Stimulated activated naive CD8-positive, alpha-beta T cell treated with anti-CD3 and anti-CD28 coated beads, Interleukin-15, Interleukin-2, amounts not matched to agents 100 U/mL and 50 U/mL, for 24 hours (primary cell): ENCODE measurements at regions not wholly inside any gene's neighbourhood (a gene's known extent, or its start where the extent isn't known, plus 50 kb on each side); places are given as distances from the start of the nearest gene placed in this dataset.
A peak's percentile ranks its signal among the peaks of the same experiment; 100 is the strongest.

ENCODE experiments used
- ATAC-seq: fragments of 150-1000 bp; cut with Tn5 transposase; one replicate; pipeline ENCODE4 v1.10.0; 2021
- DNase-seq: peaks from one replicate; pipeline ENCODE4 v3.0.0; 2021

DNA sequence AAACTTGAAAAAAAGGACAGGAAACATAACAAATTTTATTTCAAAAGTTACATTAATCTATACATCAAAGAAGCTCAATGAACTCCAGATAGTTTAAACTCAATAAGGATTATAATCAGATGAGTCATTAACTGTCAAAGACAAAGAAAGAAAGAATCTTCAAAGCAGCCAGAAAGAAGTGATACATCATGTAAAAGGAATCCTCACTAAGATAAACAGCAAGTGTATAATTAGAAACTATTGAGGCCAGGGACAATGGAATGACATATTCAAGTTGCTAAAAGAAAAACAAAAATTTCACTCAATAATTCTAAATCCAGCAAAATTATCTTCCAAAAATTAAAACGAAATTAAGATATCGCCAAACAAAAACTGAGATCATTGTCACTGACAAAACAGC lies 161.6 kb upstream of the NWD2 start:
- DNase-seq (no peak), ATAC-seq (no peak)

DNA sequence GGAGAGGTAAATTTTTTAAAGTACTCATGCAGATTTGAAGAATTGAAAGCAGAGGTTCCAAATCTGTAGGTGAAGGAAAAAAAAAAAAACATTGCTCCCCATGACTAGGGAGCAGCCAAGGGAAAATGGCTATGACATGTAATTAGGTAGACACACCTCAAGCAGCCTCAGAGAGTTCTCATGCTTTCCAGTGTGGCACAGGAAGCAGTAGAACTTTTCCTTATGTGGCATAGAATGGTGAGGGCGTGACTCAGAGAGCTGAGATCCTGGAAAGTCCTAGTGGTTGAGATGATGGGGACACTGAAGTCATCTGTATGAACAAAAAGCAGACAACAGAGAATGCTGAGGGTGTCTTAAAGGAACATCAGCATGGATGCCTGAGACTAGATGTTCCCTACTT lies 148.6 kb upstream of the NWD2 start:
- DNase-seq = no peak
- ATAC-seq = no peak

DNA sequence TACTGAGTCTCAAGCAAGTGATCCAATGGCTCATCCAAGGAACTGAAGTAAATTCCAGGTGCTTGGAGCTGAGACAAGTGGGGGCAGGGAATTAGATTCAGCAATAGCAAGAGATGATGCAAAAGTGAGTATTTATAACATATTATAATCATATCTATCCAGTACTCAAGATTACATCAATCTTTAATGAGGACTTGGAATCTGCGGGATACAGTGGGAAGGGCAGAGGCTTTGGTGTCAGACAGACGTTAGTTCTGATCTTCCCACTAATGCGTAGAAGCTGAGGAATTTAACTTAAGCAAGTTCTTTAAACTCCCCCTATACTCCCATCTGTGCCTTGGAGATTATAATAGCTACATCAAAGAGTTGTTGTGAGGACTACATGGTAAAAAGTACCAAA lies 143.4 kb upstream of the NWD2 start:
- no peak for ATAC-seq

DNA sequence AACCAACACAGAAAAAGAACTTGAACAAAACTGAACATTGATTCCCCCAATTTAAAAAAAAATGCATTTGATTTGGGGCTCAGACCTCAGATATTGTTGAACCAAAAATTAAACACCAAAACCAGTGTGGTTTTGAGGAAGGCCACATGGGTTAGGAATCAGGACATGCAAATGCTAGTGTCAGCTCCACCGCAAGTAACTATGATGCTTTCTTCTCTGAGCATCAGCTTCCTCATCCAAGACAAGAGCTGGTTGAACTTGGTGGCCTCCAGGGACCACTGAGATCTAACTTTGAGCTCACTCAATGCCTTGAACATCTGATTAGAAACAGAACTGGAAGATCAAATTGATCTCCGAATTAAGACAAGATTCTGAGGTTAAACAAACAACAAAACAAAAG lies 142.9 kb upstream of the NWD2 start:
- ATAC-seq (no peak), DNase-seq (no peak)

More for the DNA sequence above, 143.4 kb upstream of the NWD2 start:
- no peak for DNase-seq

DNA sequence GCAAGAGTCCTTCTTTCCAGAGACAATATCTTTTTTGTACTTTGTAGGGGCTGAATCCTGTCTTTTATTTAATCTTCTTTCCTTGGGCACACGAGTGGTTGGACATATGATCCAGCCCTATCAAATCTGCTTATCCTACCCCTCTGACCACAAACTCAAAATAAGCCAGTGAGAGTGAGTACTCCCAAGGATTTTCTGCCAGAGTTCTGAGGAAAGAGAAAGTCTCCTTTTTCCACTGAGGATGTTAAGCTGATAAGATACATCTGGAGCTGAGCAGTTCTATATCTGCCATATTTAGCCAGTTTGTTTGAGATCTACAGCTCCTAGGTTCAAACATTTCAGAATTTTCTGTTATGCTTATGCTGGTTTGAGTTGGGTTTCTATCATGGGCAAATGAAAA lies 134.8 kb upstream of the NWD2 start:
- DNase-seq (no peak), ATAC-seq (no peak)

DNA sequence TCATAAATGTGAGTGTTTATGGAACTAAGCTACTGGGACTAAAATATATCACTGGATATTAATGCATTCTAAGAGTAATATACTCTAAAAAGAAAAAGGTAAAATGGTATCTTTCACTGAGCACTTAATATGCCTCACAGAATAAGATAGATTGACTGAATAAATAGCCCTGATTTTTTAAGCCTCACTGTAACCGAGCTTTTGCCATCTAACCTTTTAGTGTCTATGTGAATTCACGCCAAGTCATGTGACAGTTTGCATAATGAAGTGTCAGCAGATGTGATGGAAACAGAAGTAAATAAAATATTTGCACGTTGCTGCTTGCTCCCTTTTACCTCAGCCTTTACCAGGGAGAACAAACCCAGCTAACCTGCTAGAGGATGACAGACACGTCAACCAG lies 119.7 kb upstream of the NWD2 start:
- ATAC-seq (no peak), DNase-seq (no peak)

DNA sequence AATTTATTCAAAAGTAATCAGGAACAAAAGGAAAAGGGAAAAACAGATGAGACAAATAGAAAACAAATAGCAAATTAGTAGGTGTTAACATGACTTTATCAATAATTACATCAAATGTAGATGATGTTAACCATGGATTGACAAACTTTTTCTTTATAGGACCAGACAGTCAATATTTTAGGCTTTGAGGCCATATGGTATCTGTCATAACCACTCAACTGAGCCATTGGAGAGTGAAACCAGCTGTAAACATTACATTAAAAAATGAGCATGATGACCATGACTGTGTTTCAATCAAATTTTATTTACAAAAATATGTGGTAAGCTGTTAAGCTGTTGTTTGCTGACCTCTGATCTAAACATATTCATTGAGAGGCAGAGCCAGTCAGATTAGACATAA lies 118.5 kb upstream of the NWD2 start:
- no peak for ATAC-seq
- no peak for DNase-seq

DNA sequence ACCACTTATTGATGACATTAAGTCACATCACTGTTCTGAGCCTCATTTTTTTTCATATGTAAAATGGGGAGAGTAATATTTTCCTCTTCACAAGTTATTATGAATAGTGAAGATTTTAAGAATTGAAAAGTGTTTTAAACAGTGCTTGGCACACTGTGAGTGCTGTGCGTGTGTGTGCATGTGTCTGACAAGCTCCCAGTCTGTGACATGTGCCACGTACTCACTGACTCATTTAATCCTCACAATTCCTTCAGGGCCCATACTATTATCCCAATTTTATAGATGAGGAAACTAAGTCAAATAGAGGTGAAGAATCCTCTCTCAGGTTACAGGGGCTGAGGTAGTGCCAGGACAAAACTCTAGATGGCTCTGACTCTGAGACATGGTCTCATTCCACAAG lies 114.1 kb upstream of the NWD2 start:
- no peak for DNase-seq
- ATAC-seq = no peak

DNA sequence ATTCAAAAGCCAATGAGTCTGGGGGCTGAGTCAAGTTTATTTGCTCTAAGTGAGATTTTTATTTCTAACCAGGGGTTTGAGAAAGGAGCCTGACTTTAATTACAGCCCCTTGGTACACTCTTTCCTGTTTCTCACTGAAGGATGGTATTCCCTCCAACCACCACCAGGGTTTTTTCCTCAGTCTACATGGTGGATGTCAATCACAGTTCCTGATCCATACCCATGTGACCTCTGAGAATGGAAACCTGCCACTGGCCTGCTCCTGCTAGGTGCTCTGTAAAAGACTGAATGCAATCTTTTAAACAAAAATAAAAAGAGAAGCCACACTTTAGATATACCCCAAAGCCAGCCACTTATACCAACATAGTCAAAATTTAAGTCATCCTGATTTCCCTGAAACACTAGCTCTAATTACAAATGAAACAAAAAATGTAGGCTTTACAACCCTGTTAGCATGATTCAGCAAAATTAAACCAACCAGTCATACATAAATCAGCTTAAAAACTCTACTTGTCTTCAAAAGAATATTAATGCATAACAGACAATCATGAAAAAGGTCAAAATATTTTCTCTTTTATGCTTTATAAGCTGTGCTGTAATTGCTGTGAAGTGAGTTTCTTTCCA lies 112.1 kb upstream of the NWD2 start:
- ATAC-seq = no peak
- DNase-seq = no peak

DNA sequence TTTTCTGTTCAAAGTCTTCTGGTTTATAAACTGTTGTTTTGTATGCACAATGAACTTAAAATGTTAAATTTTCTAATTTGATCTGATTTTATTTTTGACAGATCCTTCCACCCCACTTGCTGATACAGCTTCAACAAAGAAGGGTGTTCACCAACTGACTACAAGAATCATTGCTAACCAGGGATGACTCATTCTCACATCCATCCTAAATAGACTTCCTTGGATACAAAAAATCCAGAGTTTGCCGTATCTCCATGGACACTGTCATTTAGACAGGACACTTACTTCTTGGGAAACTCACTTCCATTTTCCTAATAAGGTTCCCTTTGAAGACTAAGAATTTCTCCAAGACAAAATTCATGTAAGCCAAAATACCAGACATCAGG lies 111.6 kb upstream of the NWD2 start:
- DNase-seq (no peak), ATAC-seq (no peak)

DNA sequence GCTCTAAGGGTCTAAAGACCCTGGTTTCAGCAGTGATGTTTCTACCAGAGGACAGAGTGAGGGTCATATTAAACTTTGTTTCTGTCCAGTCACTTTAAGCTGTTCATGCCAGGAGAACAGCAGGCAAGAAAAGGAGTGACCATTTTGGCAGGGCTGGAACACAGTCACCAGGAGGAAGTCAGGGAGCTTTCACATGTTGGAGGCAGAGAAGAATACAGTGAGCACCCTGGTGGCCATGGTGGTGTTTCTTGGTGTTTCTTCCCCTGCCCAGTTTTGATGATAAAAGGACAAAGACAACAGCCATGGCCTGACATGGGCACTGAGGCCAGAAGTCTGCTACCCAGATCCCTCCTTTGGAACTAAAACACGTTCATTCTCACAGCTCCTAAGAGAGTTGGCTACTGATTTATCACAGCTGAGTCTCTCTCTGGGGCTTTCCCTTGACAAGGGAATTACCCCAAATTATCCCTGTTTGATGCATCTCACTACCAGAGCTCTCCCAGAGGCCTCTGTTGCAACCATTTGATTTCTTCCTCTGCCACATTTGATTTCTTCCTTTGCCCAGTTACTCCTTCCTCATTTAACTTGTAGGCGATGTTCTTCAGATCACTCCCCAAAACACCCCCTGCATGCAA lies 106.4 kb upstream of the NWD2 start:
- no peak for ATAC-seq
- no peak for DNase-seq

DNA sequence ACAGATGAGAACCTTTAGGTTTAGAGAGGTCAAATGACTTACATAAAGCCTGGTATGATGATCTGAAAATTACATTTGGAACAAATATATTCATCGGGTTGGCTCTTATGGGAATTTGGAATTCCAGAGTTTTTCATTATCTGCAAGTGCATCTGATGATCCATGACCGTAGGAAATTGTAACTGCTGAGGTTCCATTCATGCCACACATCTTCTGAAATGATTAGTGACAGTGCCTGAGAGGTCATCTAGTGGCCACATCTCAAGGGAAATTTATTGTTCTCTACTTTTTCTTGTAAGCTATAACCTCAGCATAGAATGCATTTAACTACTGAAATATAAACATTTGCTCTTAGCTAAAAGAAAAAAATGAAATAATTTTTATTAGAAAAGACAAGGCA lies 105.8 kb upstream of the NWD2 start:
- ATAC-seq (no peak), DNase-seq (no peak)

DNA sequence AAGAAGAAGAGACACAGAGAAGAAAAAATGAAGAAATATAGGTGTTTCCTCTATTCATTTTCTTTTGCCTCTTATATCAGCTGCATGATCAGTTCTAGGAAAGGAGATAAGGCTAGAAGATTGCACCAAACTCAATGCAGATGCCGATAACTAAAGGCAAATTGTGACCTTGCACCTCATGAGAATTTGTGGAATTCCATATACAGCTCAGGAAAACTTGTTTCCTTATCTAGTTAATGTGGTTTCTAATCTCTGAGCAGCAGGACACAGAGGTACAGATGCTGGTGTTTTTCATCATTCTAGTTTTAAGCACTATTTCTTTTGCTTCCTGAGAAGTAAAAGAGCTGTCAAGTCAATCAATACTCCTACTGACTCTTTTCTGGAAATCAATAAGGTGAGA lies 104.6 kb upstream of the NWD2 start:
- ATAC-seq (no peak), DNase-seq (no peak)

DNA sequence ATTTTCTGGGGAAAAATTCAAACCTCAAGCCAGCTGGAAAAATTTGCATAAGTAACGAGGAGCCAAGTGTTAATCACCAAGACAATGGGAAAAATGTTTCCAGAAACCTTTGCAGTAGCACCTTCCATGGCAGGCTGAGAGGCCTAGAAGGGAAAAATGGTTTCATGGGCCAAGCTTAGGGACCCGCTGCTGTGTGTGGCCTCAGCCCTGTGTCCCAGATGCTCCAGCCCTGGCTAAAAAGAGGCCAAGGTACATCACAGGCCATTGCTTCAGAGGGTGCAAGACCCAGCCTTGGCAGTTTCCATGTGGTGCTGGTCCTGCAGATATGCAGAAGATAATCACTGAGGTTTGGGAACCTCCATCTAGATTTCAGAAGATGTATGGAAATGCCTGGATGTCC lies 98.3 kb upstream of the NWD2 start:
- no peak for DNase-seq
- ATAC-seq = no peak

DNA sequence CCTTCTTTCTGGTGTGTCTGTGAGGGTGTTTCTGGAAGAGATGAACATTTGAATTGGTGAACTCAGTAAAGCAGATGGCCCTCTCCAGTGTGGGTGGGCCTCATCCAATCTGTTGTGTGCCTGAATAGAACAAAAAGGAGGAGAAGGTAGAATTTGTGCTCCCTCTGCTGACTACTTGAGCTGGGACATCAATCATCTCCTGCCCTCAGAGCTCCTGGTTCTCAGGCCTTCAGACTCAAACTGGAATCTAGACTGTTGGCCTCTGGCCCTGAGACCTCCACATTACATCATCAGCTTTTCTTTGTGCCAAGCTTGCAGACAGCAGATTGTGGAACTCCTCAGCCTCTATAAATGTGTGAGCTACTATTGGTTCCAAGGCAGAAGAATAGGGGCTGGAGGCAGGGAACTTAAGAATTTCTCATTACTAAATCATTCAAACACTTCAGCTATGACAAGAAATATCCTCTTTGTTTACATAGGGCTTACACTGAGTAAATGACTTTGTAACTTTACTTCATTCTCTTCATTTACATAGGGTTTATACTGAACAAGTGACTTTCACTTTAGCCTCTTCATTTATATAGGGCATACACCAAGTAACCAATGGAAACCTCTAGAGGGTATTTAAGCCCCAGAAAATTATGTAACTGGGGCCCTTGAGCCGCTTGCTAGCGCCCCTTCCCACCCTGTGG lies 86.9 kb upstream of the NWD2 start:
- ATAC-seq (no peak), DNase-seq (no peak)

DNA sequence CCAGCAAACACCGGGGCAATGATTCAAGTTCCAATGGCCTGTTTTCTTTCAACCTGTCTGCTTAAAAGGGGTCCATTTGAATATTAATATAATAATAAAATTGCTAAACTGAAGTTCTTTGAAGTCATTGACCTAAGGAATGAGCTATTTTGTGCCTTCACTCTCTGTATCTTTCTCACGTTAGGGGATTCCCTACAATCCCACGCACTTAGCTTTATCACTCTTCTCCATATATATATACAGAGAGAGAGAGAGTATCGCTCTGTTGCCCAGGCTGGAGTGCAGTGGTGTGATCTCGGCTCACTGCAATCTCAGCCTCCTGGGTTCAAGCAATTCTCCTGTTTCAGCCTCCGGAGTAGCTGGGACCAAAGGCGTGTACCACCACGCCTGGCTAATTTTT lies 83.9 kb upstream of the NWD2 start:
- no peak for DNase-seq
- ATAC-seq = no peak

DNA sequence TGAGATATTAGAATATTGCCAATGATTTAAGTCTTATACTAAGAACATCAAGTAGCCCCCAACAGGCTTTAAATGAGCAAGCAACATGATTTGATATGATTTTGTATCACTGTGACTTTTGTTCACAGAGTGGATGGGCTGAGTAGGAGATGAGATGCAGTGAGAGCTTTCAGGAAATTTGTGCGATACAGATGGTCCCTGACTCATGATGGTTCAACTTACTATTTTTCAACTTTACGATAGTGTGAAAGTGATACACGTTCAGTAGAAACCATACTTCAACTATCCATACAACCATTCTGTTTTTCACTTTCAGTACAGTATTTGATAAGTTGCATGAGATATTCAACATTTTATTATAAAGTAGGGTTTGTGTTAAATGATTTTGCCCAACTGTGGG lies 78.7 kb upstream of the NWD2 start:
- no peak for DNase-seq
- no peak for ATAC-seq

DNA sequence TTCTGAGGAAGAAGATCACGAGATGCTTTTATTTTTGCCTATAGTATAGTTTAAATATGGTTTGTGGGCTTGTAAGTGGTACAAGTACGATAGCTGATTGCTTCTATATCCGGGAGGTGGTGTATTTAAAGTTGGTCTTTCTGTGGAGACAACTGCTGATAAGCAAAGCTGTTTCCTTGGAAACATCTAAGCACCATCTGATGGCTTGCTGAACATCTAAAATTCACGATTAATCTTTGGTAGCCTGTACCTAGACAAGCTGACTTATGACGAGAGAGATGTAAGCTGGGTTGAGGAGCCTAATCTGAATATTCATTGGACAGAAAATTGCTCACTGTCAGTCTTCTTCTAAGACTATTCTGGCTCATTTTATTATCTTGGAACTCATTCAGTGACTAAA lies 74.6 kb upstream of the NWD2 start:
- no peak for ATAC-seq
- no peak for DNase-seq

DNA sequence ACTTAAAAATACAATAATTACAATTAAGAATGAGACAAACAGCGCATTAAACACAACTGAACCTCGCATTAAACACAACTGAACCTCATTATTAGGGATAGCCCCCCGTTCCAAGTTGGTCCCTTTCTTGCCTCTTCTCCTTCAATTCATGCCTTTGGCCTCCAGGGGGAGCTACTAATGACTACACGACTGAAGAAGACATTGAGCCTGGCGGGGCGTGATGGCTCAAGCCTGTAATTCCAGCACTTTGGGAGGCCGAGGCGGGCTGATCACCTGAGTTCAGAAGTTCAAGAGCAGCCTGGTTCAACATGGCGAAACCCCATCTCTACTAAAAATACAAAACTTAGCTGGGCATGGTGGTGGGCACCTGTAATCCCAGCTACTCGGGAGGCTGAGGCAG lies 56.4 kb upstream of the NWD2 start:
- DNase-seq (peak; percentile 3), ATAC-seq (no peak)
